ENCODE measurements at regions not wholly inside any gene's neighbourhood (a gene's known extent, or its start where the extent isn't known, plus 50 kb on each side); places are given as distances from the start of the nearest gene placed in this dataset.

DNA sequence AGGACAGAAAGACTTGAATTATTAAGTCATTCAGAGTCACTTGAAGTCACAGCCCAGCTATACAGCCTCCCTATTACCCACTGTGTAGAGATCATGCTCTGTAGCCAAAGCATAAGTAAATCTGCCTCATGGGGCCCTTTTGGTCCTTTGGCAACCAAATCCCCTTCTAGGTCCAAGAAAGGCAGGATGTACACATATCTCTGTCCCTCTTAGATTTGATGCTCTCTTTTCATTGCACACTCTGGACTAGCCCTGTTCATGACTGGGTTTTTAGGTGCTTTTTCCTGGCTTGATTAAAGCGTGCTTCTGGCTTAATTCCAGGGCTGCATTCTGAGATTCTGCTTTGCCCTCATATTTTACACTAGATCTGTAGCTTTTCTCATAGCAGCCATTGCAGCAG, 296.8 kb downstream of the TENT5A start:
- TF ChIP-seq, protein P1, sequence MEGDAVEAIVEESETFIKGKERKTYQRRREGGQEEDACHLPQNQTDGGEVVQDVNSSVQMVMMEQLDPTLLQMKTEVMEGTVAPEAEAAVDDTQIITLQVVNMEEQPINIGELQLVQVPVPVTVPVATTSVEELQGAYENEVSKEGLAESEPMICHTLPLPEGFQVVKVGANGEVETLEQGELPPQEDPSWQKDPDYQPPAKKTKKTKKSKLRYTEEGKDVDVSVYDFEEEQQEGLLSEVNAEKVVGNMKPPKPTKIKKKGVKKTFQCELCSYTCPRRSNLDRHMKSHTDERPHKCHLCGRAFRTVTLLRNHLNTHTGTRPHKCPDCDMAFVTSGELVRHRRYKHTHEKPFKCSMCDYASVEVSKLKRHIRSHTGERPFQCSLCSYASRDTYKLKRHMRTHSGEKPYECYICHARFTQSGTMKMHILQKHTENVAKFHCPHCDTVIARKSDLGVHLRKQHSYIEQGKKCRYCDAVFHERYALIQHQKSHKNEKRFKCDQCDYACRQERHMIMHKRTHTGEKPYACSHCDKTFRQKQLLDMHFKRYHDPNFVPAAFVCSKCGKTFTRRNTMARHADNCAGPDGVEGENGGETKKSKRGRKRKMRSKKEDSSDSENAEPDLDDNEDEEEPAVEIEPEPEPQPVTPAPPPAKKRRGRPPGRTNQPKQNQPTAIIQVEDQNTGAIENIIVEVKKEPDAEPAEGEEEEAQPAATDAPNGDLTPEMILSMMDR (IDR thresholded peaks at IDR 0.05) = no peak
- Histone ChIP-seq H3K27ac (no peak overlapping the region), H3K4me3 (no peak overlapping the region)
- DNase-seq (ENCODE audit: low spot score) = no peak

DNA sequence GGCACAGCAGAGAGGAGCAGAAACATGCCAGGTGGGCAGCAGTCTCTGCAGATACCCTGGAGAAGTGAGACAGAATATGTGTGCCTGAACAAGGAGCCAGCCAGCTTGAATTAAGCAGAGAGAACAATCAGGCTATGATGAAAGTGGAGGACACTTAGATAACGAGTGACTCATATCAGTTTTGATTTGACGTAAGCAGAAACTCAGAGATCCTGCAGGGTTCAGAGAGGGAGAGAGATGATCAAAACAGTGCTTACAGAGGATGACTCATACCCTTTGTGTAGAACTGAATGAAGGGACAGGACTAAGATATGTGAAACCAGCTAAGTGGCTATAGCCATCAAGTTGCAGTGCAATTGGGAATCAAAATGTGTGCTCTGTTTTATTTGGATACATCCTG, 300.7 kb downstream of the TENT5A start:
- Histone ChIP-seq H3K4me3 (no peak overlapping the region), H3K27ac (no peak overlapping the region)
- TF ChIP-seq, protein P1 (IDR thresholded peaks at IDR 0.05) = no peak
- DNase-seq (ENCODE audit: low spot score) = no peak

DNA sequence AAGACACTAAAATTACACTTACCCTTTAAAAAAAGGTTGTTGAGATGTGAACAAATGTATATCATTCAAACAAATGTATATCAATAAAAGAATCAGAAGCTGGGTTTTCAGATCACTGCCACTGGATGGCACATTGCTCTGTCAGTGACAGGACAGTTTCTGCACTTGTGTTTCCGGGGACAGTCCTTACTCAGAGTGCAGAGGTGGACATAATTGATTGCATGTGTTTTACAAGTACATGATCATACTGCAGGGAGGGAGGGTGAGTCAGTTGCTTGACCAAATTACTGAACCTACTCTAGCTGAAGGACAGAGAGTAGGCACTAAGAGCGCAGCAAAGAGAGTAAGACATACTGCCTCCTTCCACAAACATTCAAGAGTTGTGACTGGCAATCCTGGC, 302.3 kb downstream of the TENT5A start:
- DNase-seq (ENCODE audit: low spot score) = no peak
- Histone ChIP-seq H3K27ac (no peak overlapping the region), H3K4me3 (no peak overlapping the region)
- TF ChIP-seq, protein P1 (IDR thresholded peaks at IDR 0.05) = no peak

- no peak for DNase-seq (ENCODE audit: low spot score)
- no peak overlapping the region for H3K4me3 ChIP-seq
- TF ChIP-seq, protein P1 (IDR thresholded peaks at IDR 0.05) = no peak
Measured at GRCh38 chr6:81446509-81446908, 306.0 kb downstream of the TENT5A start.

DNA sequence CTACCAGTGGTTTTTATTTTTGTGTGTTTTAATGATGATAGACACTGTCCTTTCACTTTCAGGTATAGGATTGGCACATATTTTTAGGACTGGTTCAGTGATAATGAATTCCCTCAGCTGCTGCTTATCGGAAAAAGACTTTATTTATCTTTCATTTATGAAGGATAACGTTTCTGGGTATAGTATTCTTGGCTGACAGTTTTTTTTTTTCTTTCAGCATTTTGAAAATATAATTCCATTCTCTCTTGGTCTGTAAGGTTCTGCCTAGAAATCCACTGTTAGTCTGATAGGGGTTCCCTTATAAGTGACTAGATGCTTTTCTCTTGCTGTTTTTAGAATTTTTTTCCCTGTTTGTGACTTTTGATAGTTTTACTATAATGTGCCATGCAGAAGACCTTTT, 313.1 kb downstream of the TENT5A start:
- no peak overlapping the region for H3K27ac ChIP-seq
- TF ChIP-seq, protein P1 (IDR thresholded peaks at IDR 0.05) = no peak
- no peak overlapping the region for H3K4me3 ChIP-seq
- DNase-seq (ENCODE audit: low spot score) = no peak

More at GRCh38 chr6:81446509-81446908, 306.0 kb downstream of the TENT5A start:
- no peak overlapping the region for H3K27ac ChIP-seq

- Histone ChIP-seq H3K4me3 (no peak overlapping the region), H3K27ac (no peak overlapping the region)
- no peak for DNase-seq (ENCODE audit: low spot score)
- TF ChIP-seq, protein P1 (IDR thresholded peaks at IDR 0.05) = no peak
Measured at GRCh38 chr6:81436990-81437389, 315.5 kb downstream of the TENT5A start.

- TF ChIP-seq, protein P1 (IDR thresholded peaks at IDR 0.05) = no peak
- Histone ChIP-seq H3K4me3 (no peak overlapping the region), H3K27ac (no peak overlapping the region)
- no peak for DNase-seq (ENCODE audit: low spot score)
Measured at GRCh38 chr6:81413306-81413705, 339.2 kb downstream of the TENT5A start.
